GM12878 (cell line): ENCODE measurements at regions not wholly inside any gene's neighbourhood (a gene's known extent, or its start where the extent isn't known, plus 50 kb on each side); places are given as distances from the start of the nearest gene placed in this dataset.

ENCODE experiments used
- CEBPB ChIP-seq, 2 experiments: fragments of 150-350 bp in 1 of 2; IDR thresholded peaks; 2 replicates each; pipeline ENCODE4 v1.6.1; 2012 to 2014; ENCODE audit warnings: low read depth in 2 of 2, low read length in 2 of 2, borderline replicate concordance in 1 of 2, inconsistent platforms in 1 of 2
- CHD2 ChIP-seq: IDR thresholded peaks from 2 replicates; pipeline ENCODE4 v1.6.1; 2011; ENCODE audit warnings: low read depth, low read length, improper control_type of control experiment, borderline replicate concordance
- CTCF ChIP-seq, 3 experiments: IDR thresholded peaks in 2 of 3; conservative IDR thresholded peaks in 1 of 3; 2 replicates each; pipeline ENCODE4 v1.5.1; 2011; ENCODE audit warnings: low read depth in 3 of 3, low read length in 3 of 3, mild to moderate bottlenecking in 3 of 3, control low read depth in 2 of 3, moderate library complexity in 2 of 3, inconsistent platforms in 1 of 3, mixed read lengths in 1 of 3; ENCODE audit not compliant: control insufficient read depth in 2 of 3, insufficient read depth in 1 of 3; ENCODE audit errors: extremely low read depth in 1 of 3
- ESRRA ChIP-seq: IDR thresholded peaks from 2 replicates; pipeline ENCODE4 v1.6.1; 2012; ENCODE audit warnings: mild to moderate bottlenecking, low read length, improper control_type of control experiment
- EZH2 ChIP-seq: IDR thresholded peaks from 2 replicates; pipeline ENCODE4 v1.6.1; 2012; ENCODE audit warnings: low read depth, mild to moderate bottlenecking, control low read depth, inconsistent platforms, low read length, borderline replicate concordance; ENCODE audit not compliant: control insufficient read depth
- MAX ChIP-seq: IDR thresholded peaks from 2 replicates; pipeline ENCODE4 v1.6.1; 2012; ENCODE audit warnings: low read depth, low read length, improper control_type of control experiment
- MXI1 ChIP-seq: fragments of 150-350 bp; IDR thresholded peaks from 2 replicates; pipeline ENCODE4 v1.6.1; 2011; ENCODE audit warnings: low read depth, mild to moderate bottlenecking, inconsistent platforms, low read length, improper control_type of control experiment
- NKRF ChIP-seq: fragments of 450-650 bp; conservative IDR thresholded peaks from 2 replicates; pipeline ENCODE4 v1.6.1; 2017; ENCODE audit warnings: mild to moderate bottlenecking, moderate library complexity
- POLR2A ChIP-seq: IDR thresholded peaks from 2 replicates; pipeline ENCODE4 v1.6.1; 2011; ENCODE audit warnings: low read depth, mild to moderate bottlenecking, low read length
- RAD21 ChIP-seq: IDR thresholded peaks from 2 replicates; pipeline ENCODE4 v1.6.1; 2011; ENCODE audit warnings: mild to moderate bottlenecking, low read depth, low read length, moderate library complexity; ENCODE audit not compliant: insufficient read depth
- RB1 ChIP-seq: fragments of 450-650 bp; formaldehyde crosslinking; IDR thresholded peaks from 2 replicates; pipeline ENCODE4 v1.6.1; 2017; ENCODE audit warnings: mild to moderate bottlenecking, borderline replicate concordance
- SKIL ChIP-seq: fragments of 450-650 bp; IDR thresholded peaks from 2 replicates; pipeline ENCODE4 v1.6.1; 2017; ENCODE audit warnings: mild to moderate bottlenecking, low read depth, inconsistent platforms; ENCODE audit not compliant: poor library complexity, severe bottlenecking
- SREBF1 ChIP-seq: IDR thresholded peaks from 2 replicates; pipeline ENCODE4 v1.6.1; 2012; ENCODE audit warnings: mild to moderate bottlenecking, low read length
- TAF1 ChIP-seq: IDR thresholded peaks from 2 replicates; pipeline ENCODE4 v1.6.1; 2011; ENCODE audit warnings: mild to moderate bottlenecking, low read depth, low read length, borderline replicate concordance

GRCh38 chr17:77531641-77532040 lies 390.9 kb downstream of the SEC14L1 start:
- TF ChIP-seq SREBF1 (no peak), MAX (no peak), CTCF (IDR thresholded peaks at IDR 0.05 in 2 of 3, conservative IDR thresholded peaks at IDR 0.05 in 1 of 3; ENCODE audit: control insufficient read depth in 2 of 3, extremely low read depth in 1 of 3, insufficient read depth in 1 of 3, low read depth in 3 of 3, low read length in 3 of 3) (no peak), CHD2 (no peak), CEBPB (IDR thresholded peaks at IDR 0.05; ENCODE audit: borderline replicate concordance in 1 of 2, low read depth in 2 of 2, low read length in 2 of 2) (no peak), EZH2 (no peak), RAD21 (no peak), MXI1 (no peak), SKIL (no peak), RB1 (no peak), ESRRA (no peak), TAF1 (no peak), NKRF (no peak), POLR2A (no peak)
